GM23248 (cell line): ENCODE measurements at regions not wholly inside any gene's neighbourhood (a gene's known extent, or its start where the extent isn't known, plus 50 kb on each side); places are given as distances from the start of the nearest gene placed in this dataset.

ENCODE experiments used
- DNase-seq: peaks from one replicate; pipeline ENCODE4 v3.0.0-alpha.2; 2015
- H2AFZ ChIP-seq: fragments of 200-600 bp; sonication (generic); 2 replicates; pipeline ENCODE4 v1.6.1; 2016; ENCODE audit warnings: antibody characterized with exemption
- H3F3A ChIP-seq: fragments of 200-600 bp; sonication (generic); 2 replicates; pipeline ENCODE4 v1.6.1; 2016; ENCODE audit warnings: mild to moderate bottlenecking, antibody characterized with exemption, mixed run types; ENCODE audit not compliant: insufficient read depth
- H3K27ac ChIP-seq: fragments of 200-600 bp; sonication (generic); 2 replicates; pipeline ENCODE4 v1.5.1; 2016; ENCODE audit warnings: mild to moderate bottlenecking
- H3K27me3 ChIP-seq: fragments of 200-600 bp; sonication (generic); replicated peaks from 2 replicates; pipeline ENCODE4 v1.6.1; 2016; ENCODE audit warnings: mild to moderate bottlenecking; ENCODE audit not compliant: insufficient read depth
- H3K36me3 ChIP-seq: fragments of 200-600 bp; sonication (generic); 2 replicates; pipeline ENCODE4 v1.6.1; 2016; ENCODE audit warnings: low read depth, mild to moderate bottlenecking
- H3K4me1 ChIP-seq: fragments of 200-600 bp; sonication (generic); 2 replicates; pipeline ENCODE4 v1.6.1; 2016; ENCODE audit warnings: mild to moderate bottlenecking; ENCODE audit not compliant: insufficient read depth
- H3K4me2 ChIP-seq: fragments of 200-600 bp; sonication (generic); one replicate; pipeline ENCODE4 v1.6.1; 2016; ENCODE audit warnings: mild to moderate bottlenecking; ENCODE audit not compliant: unreplicated experiment
- H3K4me3 ChIP-seq: fragments of 200-600 bp; sonication (generic); 2 replicates; pipeline ENCODE4 v1.5.1; 2016; ENCODE audit warnings: mild to moderate bottlenecking
- H3K79me2 ChIP-seq: fragments of 200-600 bp; sonication (generic); 2 replicates; pipeline ENCODE4 v1.6.1; 2016; ENCODE audit warnings: mild to moderate bottlenecking; ENCODE audit not compliant: insufficient read depth
- H3K9ac ChIP-seq: fragments of 200-600 bp; sonication (generic); 2 replicates; pipeline ENCODE4 v1.6.1; 2016; ENCODE audit warnings: mild to moderate bottlenecking
- H3K9me2 ChIP-seq: fragments of 200-600 bp; sonication (generic); 2 replicates; pipeline ENCODE4 v1.6.1; 2016; ENCODE audit warnings: mixed run types, mild to moderate bottlenecking, moderate library complexity; ENCODE audit not compliant: insufficient read depth
- H3K9me3 ChIP-seq: fragments of 200-600 bp; sonication (generic); one replicate; pipeline ENCODE4 v1.6.1; 2017; ENCODE audit warnings: low read depth
- H4K20me1 ChIP-seq: fragments of 200-600 bp; sonication (generic); 2 replicates; pipeline ENCODE4 v1.6.0; 2016; ENCODE audit not compliant: insufficient read depth
- EZH2 ChIP-seq: fragments of 200-600 bp; sonication (generic); IDR thresholded peaks from 2 replicates; pipeline ENCODE4 v1.6.1; 2018; ENCODE audit warnings: antibody characterized with exemption, mild to moderate bottlenecking; ENCODE audit not compliant: insufficient read depth, poor library complexity, severe bottlenecking
- EZH2phosphoT487 ChIP-seq: fragments of 200-600 bp; sonication (generic); IDR thresholded peaks from 2 replicates; pipeline ENCODE4 v1.6.1; 2018; ENCODE audit warnings: antibody characterized with exemption, moderate library complexity, mild to moderate bottlenecking, low read depth; ENCODE audit not compliant: insufficient read depth
- WGBS, 2 experiments: methylation state at CpG; one replicate each; pipeline ENCODE4 v1.1.6; 2015 to 2017; ENCODE audit warnings: low lambda C conversion rate in 2 of 2, low coverage in 1 of 2; ENCODE audit errors: missing lambda C conversion rate in 2 of 2; 5-methylcytosine and 5-hydroxymethylcytosine counted together
- in situ Hi-C: fragments of 300-500 bp; cut with MboI; formaldehyde crosslinking; loops from 2 replicates; pipeline ENCODE4 v1.15.0; 2020

DNA sequence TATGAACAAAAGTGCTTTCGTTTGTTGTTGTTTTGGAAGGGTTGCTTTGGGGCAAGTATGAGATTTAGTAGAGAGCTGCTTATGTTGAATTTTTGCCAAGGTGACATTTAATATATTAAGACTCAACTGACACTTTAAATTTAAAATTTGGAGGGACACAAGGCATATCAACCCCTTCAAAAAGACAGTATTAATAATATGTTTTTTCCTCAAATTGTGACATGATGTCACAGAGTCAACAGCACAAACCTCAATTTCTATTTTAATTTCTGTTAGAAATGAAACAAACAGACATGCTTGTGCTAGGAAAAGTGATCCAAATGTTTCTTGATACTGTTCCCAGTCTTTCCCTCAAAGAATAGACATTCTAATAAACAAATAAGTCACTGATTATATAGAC lies 218.9 kb downstream of the CYRIA start:
- TF ChIP-seq EZH2phosphoT487 = no peak
- TF ChIP-seq EZH2 = no peak
- in situ Hi-C loops = no loop called here
- H2AFZ ChIP-seq = no peak overlapping the region
- H3K27ac ChIP-seq = no peak overlapping the region
- 0 to 8% methylated on average over 1 of the region's 1 CpG for WGBS, 2 experiments
- no peaks in the 10 kb centered on the region for H3K79me2 ChIP-seq
- no peak overlapping the region for H3K9ac ChIP-seq
- H3F3A ChIP-seq = no peaks in the 10 kb centered on the region
- H3K9me3 ChIP-seq = no peaks in the 10 kb centered on the region
- H3K9me2 ChIP-seq = no peaks in the 10 kb centered on the region
- H4K20me1 ChIP-seq = no peaks in the 10 kb centered on the region
- H3K4me3 ChIP-seq = no peak overlapping the region
- no peak overlapping the region for H3K4me2 ChIP-seq
- H3K27me3 ChIP-seq = no peaks in the 10 kb centered on the region
- no peak for DNase-seq
- H3K36me3 ChIP-seq = no peaks in the 10 kb centered on the region
- no peaks in the 10 kb centered on the region for H3K4me1 ChIP-seq

GRCh38 chr2:16442971-16443370 lies 222.7 kb downstream of the CYRIA start:
- TF ChIP-seq EZH2phosphoT487 = no peak
- TF ChIP-seq EZH2 = no peak
- Histone ChIP-seq H3K9me3 (no peaks in the 10 kb centered on the region), H3F3A (no peaks in the 10 kb centered on the region), H3K4me2 (no peak overlapping the region), H3K4me1 (no peaks in the 10 kb centered on the region), H3K36me3 (no peaks in the 10 kb centered on the region), H3K9ac (no peak overlapping the region), H3K27ac (no peak overlapping the region), H3K79me2 (no peaks in the 10 kb centered on the region), H2AFZ (no peak overlapping the region), H3K4me3 (no peak overlapping the region), H3K9me2 (no peaks in the 10 kb centered on the region), H3K27me3 (no peaks in the 10 kb centered on the region), H4K20me1 (no peaks in the 10 kb centered on the region)
- DNase-seq = no peak
- WGBS, 2 experiments = 0 to 15% methylated on average over 1 of the region's 1 CpG
- in situ Hi-C loops = no loop called here

DNA sequence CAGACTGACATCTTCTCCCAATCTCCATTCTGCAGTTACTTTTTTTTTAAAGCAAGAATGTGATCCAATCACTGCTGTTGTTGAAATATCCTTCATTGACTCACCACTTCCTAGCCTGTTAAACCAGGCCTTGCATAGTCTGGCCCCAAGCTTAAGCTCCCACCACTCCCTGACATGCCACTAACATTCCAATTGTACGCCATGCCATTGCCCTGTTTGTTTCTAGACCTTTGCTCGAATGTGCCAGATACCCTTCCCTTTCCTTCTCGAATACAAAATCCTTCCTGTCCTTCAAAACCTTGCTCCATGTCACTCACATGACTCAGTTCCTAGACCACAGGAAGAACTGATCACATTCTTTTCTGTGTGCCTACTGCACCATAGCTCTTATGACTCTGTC lies 224.2 kb downstream of the CYRIA start:
- Histone ChIP-seq H3K36me3 (no peaks in the 10 kb centered on the region), H3K9ac (no peak overlapping the region), H3F3A (no peaks in the 10 kb centered on the region), H3K4me1 (no peaks in the 10 kb centered on the region), H3K79me2 (no peaks in the 10 kb centered on the region), H3K27ac (no peak overlapping the region), H2AFZ (no peak overlapping the region), H3K27me3 (no peaks in the 10 kb centered on the region), H4K20me1 (no peaks in the 10 kb centered on the region), H3K9me3 (no peaks in the 10 kb centered on the region), H3K4me2 (no peak overlapping the region), H3K9me2 (no peaks in the 10 kb centered on the region), H3K4me3 (no peak overlapping the region)
- DNase-seq = no peak
- in situ Hi-C loops = no loop called here
- 13 to 26% methylated on average over 3 of the region's 3 CpGs for WGBS, 2 experiments
- TF ChIP-seq EZH2 (no peak), EZH2phosphoT487 (no peak)

GRCh38 chr2:16440898-16441297 lies 224.7 kb downstream of the CYRIA start:
- Histone ChIP-seq H3K4me3 (no peak overlapping the region), H3K27ac (no peak overlapping the region), H3K36me3 (no peaks in the 10 kb centered on the region), H3K9me3 (no peaks in the 10 kb centered on the region), H3F3A (no peaks in the 10 kb centered on the region), H3K4me2 (no peak overlapping the region), H3K9ac (no peak overlapping the region), H3K79me2 (no peaks in the 10 kb centered on the region), H3K4me1 (no peaks in the 10 kb centered on the region), H3K27me3 (no peaks in the 10 kb centered on the region), H4K20me1 (no peaks in the 10 kb centered on the region), H3K9me2 (no peaks in the 10 kb centered on the region), H2AFZ (no peak overlapping the region)
- in situ Hi-C loops = no loop called here
- DNase-seq = no peak
- TF ChIP-seq EZH2 (no peak), EZH2phosphoT487 (no peak)
- WGBS, 2 experiments = 7% methylated on average over 4 of the region's 4 CpGs

- no peak overlapping the region for H3K4me2 ChIP-seq
- no peaks in the 10 kb centered on the region for H3F3A ChIP-seq
- WGBS, 2 experiments = 23 to 29% methylated on average over 8 of the region's 8 CpGs
Observed at GRCh38 chr2:16438613-16439321, 226.9 kb downstream of the CYRIA start.

More at GRCh38 chr2:16438613-16439321, 226.9 kb downstream of the CYRIA start:
- no peaks in the 10 kb centered on the region for H3K27me3 ChIP-seq
- H3K4me1 ChIP-seq = no peaks in the 10 kb centered on the region
- no peak overlapping the region for H3K27ac ChIP-seq
- H3K9me2 ChIP-seq = no peaks in the 10 kb centered on the region
- H2AFZ ChIP-seq = no peak overlapping the region
- H4K20me1 ChIP-seq = no peaks in the 10 kb centered on the region
- in situ Hi-C loops = no loop called here
- no peak overlapping the region for H3K4me3 ChIP-seq
- TF ChIP-seq EZH2 (no peak), EZH2phosphoT487 (no peak)
- no peaks in the 10 kb centered on the region for H3K9me3 ChIP-seq
- no peak overlapping the region for H3K9ac ChIP-seq
- DNase-seq = no peak
- H3K36me3 ChIP-seq = no peaks in the 10 kb centered on the region
- no peaks in the 10 kb centered on the region for H3K79me2 ChIP-seq
